Astrocyte of the spinal cord (primary cell): ENCODE measurements at regions not wholly inside any gene's neighbourhood (a gene's known extent, or its start where the extent isn't known, plus 50 kb on each side); places are given as distances from the start of the nearest gene placed in this dataset.

ENCODE experiments used
- DNase-seq: peaks from one replicate; pipeline ENCODE4 v3.0.0; 2011; ENCODE audit warnings: low read depth, low spot score
- H3K4me3 ChIP-seq: 2 replicates; pipeline ENCODE4 v1.5.1; 2011; ENCODE audit warnings: low read depth, mild to moderate bottlenecking, low read length, moderate library complexity
- CTCF ChIP-seq: IDR thresholded peaks from 2 replicates; pipeline ENCODE4 v1.5.1; 2012; ENCODE audit warnings: low read depth, mild to moderate bottlenecking, low read length, inconsistent platforms
- in situ Hi-C: cut with HindIII; loops from 2 replicates; pipeline ENCODE4 v1.10.0; 2017; ENCODE audit warnings: low sequenced_read_pairs

GRCh38 chr6:19906171-19906570, 69.0 kb downstream of the ID4 start:
- no peak overlapping the region for H3K4me3 ChIP-seq
- in situ Hi-C loops, result no loop called here
- no peak for TF ChIP-seq CTCF
- DNase-seq, result no peak

- in situ Hi-C loops, result no loop called here
- no peak overlapping the region for H3K4me3 ChIP-seq
- no peak for DNase-seq
- TF ChIP-seq CTCF, result no peak
Observed at GRCh38 chr6:19911223-19911622, 74.1 kb downstream of the ID4 start.

GRCh38 chr6:19918436-19918835, 81.3 kb downstream of the ID4 start:
- no peak overlapping the region for H3K4me3 ChIP-seq
- TF ChIP-seq CTCF, result no peak
- DNase-seq, result no peak
- in situ Hi-C loops, result no loop called here

- no peak for TF ChIP-seq CTCF
- in situ Hi-C loops, result no loop called here
- H3K4me3 ChIP-seq, result no peak overlapping the region
- no peak for DNase-seq
Observed at GRCh38 chr6:19921786-19922185, 84.6 kb downstream of the ID4 start.

GRCh38 chr6:19925533-19925932, 88.4 kb downstream of the ID4 start:
- TF ChIP-seq CTCF, result no peak
- DNase-seq, result no peak
- in situ Hi-C loops, result no loop called here
- no peak overlapping the region for H3K4me3 ChIP-seq

- TF ChIP-seq CTCF, result no peak
- no peak for DNase-seq
- H3K4me3 ChIP-seq, result no peak overlapping the region
- in situ Hi-C loops, result no loop called here
Observed at GRCh38 chr6:19928461-19928860, 91.3 kb downstream of the ID4 start.

- no peak overlapping the region for H3K4me3 ChIP-seq
- in situ Hi-C loops, result no loop called here
- no peak for TF ChIP-seq CTCF
- DNase-seq, result no peak
Observed at GRCh38 chr6:19929312-19929711, 92.1 kb downstream of the ID4 start.
